H1 (cell line): ENCODE measurements at regions not wholly inside any gene's neighbourhood (a gene's known extent, or its start where the extent isn't known, plus 50 kb on each side); places are given as distances from the start of the nearest gene placed in this dataset.

Experiments
- ATF2 ChIP-seq: IDR thresholded peaks from 2 replicates; pipeline ENCODE4 v1.6.1; 2012; ENCODE audit warnings: low read length, inconsistent platforms
- ATF3 ChIP-seq: IDR thresholded peaks from 2 replicates; pipeline ENCODE4 v1.6.1; 2011; ENCODE audit warnings: low read depth, mild to moderate bottlenecking, low read length; ENCODE audit not compliant: insufficient read depth
- CHD2 ChIP-seq: IDR thresholded peaks from 2 replicates; pipeline ENCODE4 v1.6.1; 2012; ENCODE audit warnings: low read length, improper control_type of control experiment
- CREB1 ChIP-seq: IDR thresholded peaks from 2 replicates; pipeline ENCODE4 v1.6.1; 2012; ENCODE audit warnings: inconsistent platforms
- CTCF ChIP-seq, 3 experiments: IDR thresholded peaks; 1 replicate in 2 of 3; 2 replicates in 1 of 3; pipeline versions ENCODE4 v1.5.1 to v1.6.1; 2011; ENCODE audit warnings: low read length in 3 of 3, mild to moderate bottlenecking in 3 of 3, inconsistent platforms in 2 of 3, low read depth in 1 of 3, moderate library complexity in 1 of 3; ENCODE audit not compliant: insufficient read depth in 1 of 3; ENCODE audit errors: control extremely low read depth in 1 of 3
- HDAC2 ChIP-seq, 2 experiments: fragments of 300-600 bp in 1 of 2; sonication (generic) in 1 of 2; IDR thresholded peaks; 2 replicates each; pipeline ENCODE4 v1.6.1; 2011 to 2012; ENCODE audit warnings: low read depth in 2 of 2, low read length in 2 of 2, mild to moderate bottlenecking in 2 of 2, moderate library complexity in 2 of 2, borderline replicate concordance in 1 of 2, inconsistent platforms in 1 of 2
- POLR2A ChIP-seq, 2 experiments: IDR thresholded peaks; 1 replicate in 1 of 2; 2 replicates in 1 of 2; pipeline ENCODE4 v1.6.1; 2011; ENCODE audit warnings: low read depth in 2 of 2, low read length in 2 of 2, mild to moderate bottlenecking in 2 of 2; ENCODE audit errors: control extremely low read depth in 1 of 2
- RXRA ChIP-seq: IDR thresholded peaks from 2 replicates; pipeline ENCODE4 v1.6.1; 2011; ENCODE audit warnings: low read depth, mild to moderate bottlenecking, low read length, moderate library complexity; ENCODE audit not compliant: insufficient read depth
- SIN3A ChIP-seq, 2 experiments: IDR thresholded peaks in 1 of 2; conservative IDR thresholded peaks in 1 of 2; 2 replicates each; pipeline ENCODE4 v1.6.1; 2011 to 2012; ENCODE audit warnings: low read length in 2 of 2, improper control_type of control experiment in 1 of 2, low read depth in 1 of 2, mild to moderate bottlenecking in 1 of 2
- SP1 ChIP-seq: IDR thresholded peaks from 2 replicates; pipeline ENCODE4 v1.6.1; 2011; ENCODE audit warnings: low read depth, low read length

- TF ChIP-seq CTCF (IDR thresholded peaks at IDR 0.05; ENCODE audit: control extremely low read depth in 1 of 3, insufficient read depth in 1 of 3, low read depth in 1 of 3, low read length in 3 of 3) = no peak
- TF ChIP-seq POLR2A (IDR thresholded peaks at IDR 0.05; ENCODE audit: control extremely low read depth in 1 of 2, low read depth in 2 of 2, low read length in 2 of 2) = no peak
- no peak for TF ChIP-seq SIN3A (conservative IDR thresholded peaks at IDR 0.05 in 1 of 2, IDR thresholded peaks at IDR 0.05 in 1 of 2; ENCODE audit: low read depth in 1 of 2, low read length in 2 of 2)
- no peak for TF ChIP-seq CHD2
- TF ChIP-seq ATF2 = no peak
- no peak for TF ChIP-seq ATF3
- TF ChIP-seq RXRA = no peak
- TF ChIP-seq HDAC2 (IDR thresholded peaks at IDR 0.05; ENCODE audit: borderline replicate concordance in 1 of 2, low read depth in 2 of 2, low read length in 2 of 2) = no peak
- TF ChIP-seq SP1 = no peak
- TF ChIP-seq CREB1 = no peak
These were observed 56.2 kb downstream of the ARHGAP35 start for GRCh38 chr19:46917002-46917401.
